Natural killer cell (primary cell): ENCODE measurements at regions not wholly inside any gene's neighbourhood (a gene's known extent, or its start where the extent isn't known, plus 50 kb on each side); places are given as distances from the start of the nearest gene placed in this dataset.

ENCODE experiments used
- ATAC-seq, 3 donors: fragments of 150-1000 bp in 2 of 3; fragments of 200-7000 bp in 1 of 3; cut with Tn5 transposase; 1 replicate in 1 of 3; 2 replicates in 2 of 3; pipeline ENCODE4 v1.10.0; 2021; ENCODE audit warnings: mild to moderate bottlenecking in 2 of 3, moderate library complexity in 2 of 3
- DNase-seq, 2 donors: peaks; one replicate each; pipeline versions ENCODE4 v3.0.0 to v3.0.0-alpha.2; 2013 to 2021; ENCODE audit warnings: mixed read lengths in 1 of 2
- H3K27ac ChIP-seq: one replicate; pipeline ENCODE4 v1.5.1; 2013; ENCODE audit warnings: mild to moderate bottlenecking, low read length
- H3K27me3 ChIP-seq: one replicate; pipeline ENCODE4 v1.6.1; 2013; ENCODE audit warnings: low read length; ENCODE audit not compliant: control insufficient read depth, insufficient read depth
- H3K36me3 ChIP-seq: one replicate; pipeline ENCODE4 v1.6.1; 2013; ENCODE audit warnings: low read length; ENCODE audit not compliant: control insufficient read depth, insufficient read depth
- H3K4me1 ChIP-seq: one replicate; pipeline ENCODE4 v1.6.1; 2013; ENCODE audit warnings: low read length; ENCODE audit not compliant: control insufficient read depth, insufficient read depth
- H3K4me3 ChIP-seq: one replicate; pipeline ENCODE4 v1.5.1; 2013; ENCODE audit warnings: low read length
- H3K9me3 ChIP-seq: one replicate; pipeline ENCODE4 v1.6.1; 2013; ENCODE audit warnings: low read length; ENCODE audit not compliant: control insufficient read depth, insufficient read depth
- H3K27ac Mint-ChIP-seq, 2 donors: one replicate each; pipeline ENCODE4 v1.8.0; 2022; ENCODE audit warnings: mild to moderate bottlenecking in 2 of 2, mixed read lengths in 2 of 2, moderate library complexity in 1 of 2
- H3K27me3 Mint-ChIP-seq, 2 donors: one replicate each; pipeline ENCODE4 v1.8.0; 2022; ENCODE audit warnings: low read depth in 2 of 2, mixed read lengths in 2 of 2
- H3K36me3 Mint-ChIP-seq: one replicate; pipeline ENCODE4 v1.8.0; 2022; ENCODE audit warnings: mixed read lengths
- H3K4me1 Mint-ChIP-seq, 2 donors: one replicate each; pipeline ENCODE4 v1.8.0; 2022; ENCODE audit warnings: mixed read lengths in 2 of 2
- H3K4me3 Mint-ChIP-seq: one replicate; pipeline ENCODE4 v1.8.0; 2022; ENCODE audit warnings: mild to moderate bottlenecking, moderate library complexity, mixed read lengths
- H3K9me3 Mint-ChIP-seq, 2 donors: one replicate each; pipeline ENCODE4 v1.8.0; 2022; ENCODE audit warnings: mixed read lengths in 2 of 2
- CTCF ChIP-seq: fragments of 200-600 bp; IDR thresholded peaks from one replicate; pipeline ENCODE4 v1.8.0; 2022; ENCODE audit warnings: antibody characterized with exemption
- WGBS: methylation state at CpG from one replicate; pipeline ENCODE4 v1.1.7; 2013; ENCODE audit warnings: missing lambda C conversion rate; ENCODE audit not compliant: insufficient coverage; 5-methylcytosine and 5-hydroxymethylcytosine counted together
- intact Hi-C: fragments of 100-400 bp; cut with micrococcal nuclease; formaldehyde crosslinking; loops from one replicate; pipeline ENCODE4 v1.14.2; 2022

GRCh38 chr2:103005393-103005792 is 243.6 kb downstream of the TMEM182 start:
- Histone ChIP-seq H3K4me1 (no peaks in the 10 kb centered on the region), H3K27ac (no peak overlapping the region), H3K27me3 (no peaks in the 10 kb centered on the region), H3K36me3 (no peaks in the 10 kb centered on the region), H3K9me3 (no peaks in the 10 kb centered on the region), H3K4me3 (no peak overlapping the region)
- intact Hi-C loops = no loop called here
- no peak for TF ChIP-seq CTCF
- Mint-ChIP-seq H3K4me1 (no peaks in the 10 kb centered on the region), H3K27me3 (no peaks in the 10 kb centered on the region), H3K4me3 (no peak overlapping the region), H3K27ac (no peak overlapping the region), H3K36me3 (no peaks in the 10 kb centered on the region), H3K9me3 (peaks cover 0 to 2% of the 10 kb centered on the region in 2 donors)
- WGBS = 80% methylated on average over 1 of the region's 3 CpGs
- DNase-seq = no peak
- no peak for ATAC-seq

- no peaks in the 10 kb centered on the region for H3K36me3 Mint-ChIP-seq
- no peak overlapping the region for H3K27ac Mint-ChIP-seq
- H3K4me1 Mint-ChIP-seq = no peaks in the 10 kb centered on the region
- no peaks in the 10 kb centered on the region for H3K9me3 ChIP-seq
- intact Hi-C loops = no loop called here
- H3K27me3 ChIP-seq = no peaks in the 10 kb centered on the region
- H3K4me3 ChIP-seq = no peak overlapping the region
- H3K4me3 Mint-ChIP-seq = no peak overlapping the region
- no peak for TF ChIP-seq CTCF
- peaks cover 0 to 1% of the 10 kb centered on the region in 2 donors for H3K9me3 Mint-ChIP-seq
- H3K27me3 Mint-ChIP-seq = no peaks in the 10 kb centered on the region
- WGBS = 91% methylated on average over 3 of the region's 3 CpGs
- ATAC-seq (no peak), DNase-seq (no peak)
- H3K27ac ChIP-seq = no peak overlapping the region
- no peaks in the 10 kb centered on the region for H3K4me1 ChIP-seq
- no peaks in the 10 kb centered on the region for H3K36me3 ChIP-seq
Measured at GRCh38 chr2:103007086-103007485, 245.3 kb downstream of the TMEM182 start.

- H3K27ac ChIP-seq = no peak overlapping the region
- no peaks in the 10 kb centered on the region for H3K9me3 ChIP-seq
- H3K4me3 ChIP-seq = no peak overlapping the region
- H3K4me1 Mint-ChIP-seq = no peaks in the 10 kb centered on the region
- no peaks in the 10 kb centered on the region for H3K9me3 Mint-ChIP-seq
- peaks cover 0 to 1% of the 10 kb centered on the region in 2 donors for H3K27me3 Mint-ChIP-seq
- intact Hi-C loops = no loop called here
- H3K27me3 ChIP-seq = no peaks in the 10 kb centered on the region
- ATAC-seq = no peak
- no peaks in the 10 kb centered on the region for H3K36me3 Mint-ChIP-seq
- no peak overlapping the region for H3K4me3 Mint-ChIP-seq
- no peak overlapping the region for H3K27ac Mint-ChIP-seq
- no peak for TF ChIP-seq CTCF
- no peaks in the 10 kb centered on the region for H3K36me3 ChIP-seq
- WGBS = 88% methylated on average over 6 of the region's 6 CpGs
- DNase-seq = no peak
- no peaks in the 10 kb centered on the region for H3K4me1 ChIP-seq
Measured at GRCh38 chr2:103008586-103008985, 246.8 kb downstream of the TMEM182 start.

GRCh38 chr2:103009871-103010270 is 248.0 kb downstream of the TMEM182 start:
- Mint-ChIP-seq H3K4me3 (no peak overlapping the region), H3K4me1 (no peaks in the 10 kb centered on the region), H3K9me3 (no peaks in the 10 kb centered on the region), H3K27ac (no peak overlapping the region), H3K36me3 (no peaks in the 10 kb centered on the region), H3K27me3 (peaks cover 3 to 5% of the 10 kb centered on the region in 2 donors)
- DNase-seq = no peak
- no peaks in the 10 kb centered on the region for H3K9me3 ChIP-seq
- H3K4me3 ChIP-seq = no peak overlapping the region
- intact Hi-C loops = no loop called here
- TF ChIP-seq CTCF = no peak
- H3K4me1 ChIP-seq = no peaks in the 10 kb centered on the region
- WGBS = 71% methylated on average over 5 of the region's 5 CpGs
- H3K36me3 ChIP-seq = no peaks in the 10 kb centered on the region
- no peak for ATAC-seq
- H3K27me3 ChIP-seq = no peaks in the 10 kb centered on the region
- H3K27ac ChIP-seq = no peak overlapping the region
